ENCODE measurements at regions not wholly inside any gene's neighbourhood (a gene's known extent, or its start where the extent isn't known, plus 50 kb on each side); places are given as distances from the start of the nearest gene placed in this dataset.

GRCh38 chr18:49677081-49677480 is 115.2 kb downstream of the LIPG start:
- no peak for TF ChIP-seq CTCF (IDR thresholded peaks at IDR 0.05; ENCODE audit: insufficient read depth, low read length, poor library complexity, severe bottlenecking)
- no peak for TF ChIP-seq EZH2phosphoT487 (conservative IDR thresholded peaks at IDR 0.05; ENCODE audit: low read length)

All from SU-DHL-6 (cell line).